Activated T-cell treated with anti-CD3 and anti-CD28 coated beads, Interleukin-2, amount 50 U/mL, for 24 hours (primary cell): ENCODE measurements at regions not wholly inside any gene's neighbourhood (a gene's known extent, or its start where the extent isn't known, plus 50 kb on each side); places are given as distances from the start of the nearest gene placed in this dataset.
"Not testable (repeated sequence)": the region's sequence is repeated elsewhere in the genome, so short reads cannot be mapped to it uniquely, and the experiment has no call there.

Experiments used
- DNase-seq: peaks from one replicate; pipeline ENCODE4 v3.0.0-alpha.2; 2020
- H3K27ac Mint-ChIP-seq: 2 replicates; pipeline ENCODE4 v1.8.0; 2020; ENCODE audit warnings: mild to moderate bottlenecking, mixed read lengths
- H3K27me3 Mint-ChIP-seq: 2 replicates; pipeline ENCODE4 v1.8.0; 2020; ENCODE audit warnings: mixed read lengths
- H3K36me3 Mint-ChIP-seq: 2 replicates; pipeline ENCODE4 v1.8.0; 2020; ENCODE audit warnings: low read depth, mixed read lengths
- H3K4me1 Mint-ChIP-seq: 2 replicates; pipeline ENCODE4 v1.8.0; 2020; ENCODE audit warnings: low read depth, mixed read lengths
- H3K4me3 Mint-ChIP-seq: 2 replicates; pipeline ENCODE4 v1.8.0; 2020; ENCODE audit warnings: mild to moderate bottlenecking, moderate library complexity, mixed read lengths
- H3K9me3 Mint-ChIP-seq: 2 replicates; pipeline ENCODE4 v1.8.0; 2020; ENCODE audit warnings: mixed read lengths

DNA sequence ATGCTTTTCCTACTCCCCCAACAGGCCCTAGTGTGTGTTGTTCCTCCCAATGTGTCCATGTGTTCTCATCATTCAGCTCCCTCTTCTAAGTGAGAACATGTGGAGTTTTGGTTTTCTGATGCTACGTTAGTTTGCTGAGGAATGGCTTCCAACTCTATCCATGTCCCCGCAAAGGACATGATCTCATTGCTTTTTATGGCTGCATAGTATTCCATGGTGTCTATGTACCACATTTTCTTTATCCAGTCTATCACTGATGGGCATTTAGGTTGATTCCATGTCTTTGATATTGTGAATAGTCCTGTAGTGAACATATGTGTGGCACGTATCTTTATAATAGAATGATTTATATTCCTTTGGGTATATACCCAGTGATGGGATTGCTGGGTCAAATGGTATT, 72.5 kb upstream of the CCNY start:
- H3K27ac Mint-ChIP-seq, H3K4me1 Mint-ChIP-seq, H3K4me3 Mint-ChIP-seq, H3K9me3 Mint-ChIP-seq, H3K36me3 Mint-ChIP-seq, H3K27me3 Mint-ChIP-seq, DNase-seq: not testable (repeated sequence)

DNA sequence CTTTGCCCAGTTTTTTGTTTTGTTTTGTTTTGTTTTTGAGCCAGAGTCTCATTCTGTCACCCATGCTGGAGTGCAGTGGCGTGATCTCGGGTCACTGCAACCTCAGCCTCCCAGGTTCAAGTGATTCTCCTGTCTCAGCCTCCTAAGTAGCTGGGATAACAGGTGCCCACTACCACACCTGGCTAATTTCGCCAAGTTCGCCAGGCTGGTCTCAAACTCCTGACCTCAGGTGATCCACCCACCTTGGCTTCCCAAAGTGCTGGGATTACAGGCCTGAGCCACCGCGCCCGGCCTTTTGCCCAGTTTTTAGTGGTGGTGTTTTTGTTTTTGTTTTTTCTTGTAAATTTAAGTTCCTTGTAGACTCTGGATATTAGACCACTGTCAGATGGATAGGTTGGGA, 71.7 kb upstream of the CCNY start:
- not testable (repeated sequence) for H3K36me3 Mint-ChIP-seq, DNase-seq, H3K27me3 Mint-ChIP-seq, H3K27ac Mint-ChIP-seq, H3K9me3 Mint-ChIP-seq, H3K4me1 Mint-ChIP-seq, H3K4me3 Mint-ChIP-seq

DNA sequence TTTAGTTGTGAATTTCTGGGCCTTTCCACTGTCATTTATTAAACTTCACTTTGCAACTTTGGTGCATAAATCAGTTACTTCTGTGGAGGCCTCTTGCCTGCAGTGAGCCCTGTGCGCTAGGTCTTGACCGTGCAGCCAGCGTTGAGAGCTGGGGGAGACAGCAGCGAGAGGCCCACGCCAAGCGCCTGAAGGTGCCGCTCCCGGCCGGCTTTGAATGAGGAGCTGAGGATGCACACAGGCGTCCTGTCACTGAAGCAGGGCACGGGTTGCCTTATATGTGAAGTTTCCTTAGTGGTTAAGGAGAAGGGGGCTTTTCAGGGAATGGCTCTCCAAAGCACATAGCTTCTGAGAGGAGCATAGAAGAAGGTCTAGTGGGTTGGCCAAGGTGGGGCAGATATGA, 70.9 kb upstream of the CCNY start:
- no peaks in the 10 kb centered on the region for H3K27me3 Mint-ChIP-seq
- H3K36me3 Mint-ChIP-seq = no peaks in the 10 kb centered on the region
- peaks cover 8% of the 10 kb centered on the region for H3K4me1 Mint-ChIP-seq
- H3K9me3 Mint-ChIP-seq = no peaks in the 10 kb centered on the region
- DNase-seq = no peak
- no peak overlapping the region for H3K4me3 Mint-ChIP-seq
- H3K27ac Mint-ChIP-seq = no peak overlapping the region

DNA sequence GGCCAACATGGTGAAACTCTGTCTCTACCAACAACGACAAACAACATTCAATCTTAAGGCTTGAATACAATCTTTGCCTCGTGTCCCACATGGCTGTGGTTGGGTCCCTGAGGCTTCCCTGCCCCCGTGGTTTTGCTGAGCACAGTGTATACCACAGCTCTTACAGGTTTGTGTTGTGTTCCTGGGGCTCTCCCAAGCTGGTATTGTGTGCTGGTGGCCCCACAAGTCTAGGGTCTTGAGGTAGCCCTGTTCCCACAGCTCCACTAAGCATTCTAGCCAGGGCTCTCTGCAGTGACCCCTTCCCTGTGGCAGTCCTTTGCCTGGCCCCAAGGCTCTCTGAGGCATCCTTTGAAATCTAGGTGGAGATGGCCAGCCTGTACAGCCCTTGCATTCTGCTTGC, 68.0 kb upstream of the CCNY start:
- Mint-ChIP-seq H3K4me1 (peaks cover 12% of the 10 kb centered on the region), H3K4me3 (no peak overlapping the region), H3K36me3 (no peaks in the 10 kb centered on the region), H3K9me3 (no peaks in the 10 kb centered on the region), H3K27me3 (peaks cover 4% of the 10 kb centered on the region), H3K27ac (no peak overlapping the region)
- no peak for DNase-seq

DNA sequence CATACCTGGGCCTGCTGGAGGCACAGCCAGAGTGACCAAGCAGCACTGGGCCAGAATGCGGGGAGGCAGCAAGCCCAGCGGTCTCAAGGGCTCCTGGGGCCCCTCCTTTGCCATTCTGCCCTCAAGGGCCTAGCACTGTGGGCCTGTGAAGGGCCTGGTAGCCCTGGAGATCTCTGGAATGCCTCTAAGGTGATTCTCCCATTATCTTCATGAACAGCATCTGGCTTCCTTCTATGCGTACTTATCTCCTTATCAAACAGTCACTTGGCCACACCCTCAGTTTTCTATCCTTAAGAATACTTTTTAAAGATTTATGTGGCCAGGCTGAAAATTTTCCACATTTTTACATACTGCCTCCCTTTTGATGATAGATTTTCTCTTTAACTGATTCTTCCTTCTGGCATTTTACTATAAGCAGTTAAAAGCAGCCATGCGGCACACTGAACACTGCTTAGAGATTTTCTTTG, 67.5 kb upstream of the CCNY start:
- Mint-ChIP-seq H3K27me3 (peaks cover 4% of the 10 kb centered on the region), H3K4me3 (no peak overlapping the region), H3K36me3 (no peaks in the 10 kb centered on the region), H3K9me3 (no peaks in the 10 kb centered on the region), H3K27ac (no peak overlapping the region), H3K4me1 (peaks cover 12% of the 10 kb centered on the region)
- DNase-seq = no peak

DNA sequence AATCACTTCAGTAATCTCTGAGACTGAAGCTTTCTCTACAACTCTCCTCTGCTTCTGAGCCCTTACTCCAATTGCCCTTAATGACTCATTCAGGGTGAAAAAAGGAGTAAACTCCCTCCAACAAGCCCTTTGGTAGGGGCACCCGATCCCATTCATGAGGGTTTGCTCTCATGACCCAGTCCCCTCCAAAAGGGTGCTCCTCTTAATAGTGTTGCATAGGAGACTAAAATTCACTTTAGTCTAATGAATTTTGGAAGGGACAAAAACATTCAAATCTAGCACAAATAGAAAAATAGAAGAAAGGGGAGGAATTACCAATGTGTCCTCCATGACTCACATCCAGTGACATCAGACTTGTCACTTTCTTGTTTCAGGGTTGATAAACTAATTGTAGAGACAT, 66.2 kb upstream of the CCNY start:
- H3K4me3 Mint-ChIP-seq = no peak overlapping the region
- peak overlapping the region; percentile 80 for H3K27ac Mint-ChIP-seq
- H3K4me1 Mint-ChIP-seq = peaks cover 12% of the 10 kb centered on the region
- no peak for DNase-seq
- peaks cover 8% of the 10 kb centered on the region for H3K27me3 Mint-ChIP-seq
- no peaks in the 10 kb centered on the region for H3K36me3 Mint-ChIP-seq
- H3K9me3 Mint-ChIP-seq = no peaks in the 10 kb centered on the region

DNA sequence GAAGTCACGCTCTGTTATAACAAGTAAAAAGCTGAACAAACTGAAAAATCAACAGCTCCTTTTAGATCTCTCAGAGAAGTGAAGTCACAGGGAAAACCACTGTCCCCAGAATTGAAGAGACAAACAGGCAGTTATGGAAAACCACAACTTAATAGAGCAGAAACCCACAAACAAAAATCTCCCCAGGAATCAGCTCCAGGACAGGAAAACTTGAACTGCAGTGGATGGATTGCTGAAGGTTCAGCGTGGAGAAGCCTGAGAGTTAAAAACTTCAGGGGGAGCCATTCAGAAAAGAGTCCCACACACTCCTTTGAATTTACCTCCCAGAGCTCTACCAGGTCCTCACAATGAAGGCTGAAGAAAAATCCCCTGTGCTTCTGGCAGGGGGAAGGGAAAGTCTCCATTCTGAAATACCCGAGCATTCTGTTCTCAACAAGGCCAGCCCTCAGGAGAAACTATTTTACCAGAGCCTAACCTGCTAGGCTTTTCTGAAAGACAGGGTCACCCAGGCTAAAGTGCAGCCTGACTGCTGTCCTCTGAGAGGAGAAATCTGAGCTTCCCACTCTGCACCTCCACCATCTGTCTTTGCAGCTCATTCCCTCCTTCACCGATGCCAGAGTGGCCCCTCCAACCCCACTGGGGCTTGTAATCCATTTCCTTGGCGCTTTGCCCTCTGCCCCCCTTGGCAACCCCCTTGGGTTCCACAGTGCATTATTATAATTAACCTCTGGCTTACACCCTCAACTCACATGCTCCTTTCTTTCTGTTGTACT, 65.0 kb upstream of the CCNY start:
- Mint-ChIP-seq H3K4me1 (peaks cover 12% of the 10 kb centered on the region), H3K27ac (no peak overlapping the region), H3K36me3 (no peaks in the 10 kb centered on the region), H3K4me3 (no peak overlapping the region), H3K9me3 (no peaks in the 10 kb centered on the region), H3K27me3 (peaks cover 8% of the 10 kb centered on the region)
- no peak for DNase-seq

DNA sequence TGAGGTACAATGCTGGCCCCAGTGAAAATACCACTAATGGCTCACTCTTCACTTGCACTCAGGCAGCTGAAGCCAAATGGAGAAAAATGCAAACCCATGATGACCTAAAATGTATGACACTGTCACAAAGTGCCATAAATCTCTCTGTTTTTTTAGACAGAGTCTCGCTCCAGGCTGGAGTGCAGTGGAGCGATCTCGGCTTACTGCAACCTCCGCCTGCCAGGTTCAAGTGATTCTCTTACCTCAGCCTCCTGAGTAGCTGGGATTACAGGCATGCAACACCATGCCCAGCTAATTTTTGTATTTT, 64.5 kb upstream of the CCNY start:
- peaks cover 12% of the 10 kb centered on the region for H3K4me1 Mint-ChIP-seq
- not testable (repeated sequence) for H3K27ac Mint-ChIP-seq, H3K36me3 Mint-ChIP-seq, DNase-seq, H3K9me3 Mint-ChIP-seq, H3K4me3 Mint-ChIP-seq, H3K27me3 Mint-ChIP-seq

DNA sequence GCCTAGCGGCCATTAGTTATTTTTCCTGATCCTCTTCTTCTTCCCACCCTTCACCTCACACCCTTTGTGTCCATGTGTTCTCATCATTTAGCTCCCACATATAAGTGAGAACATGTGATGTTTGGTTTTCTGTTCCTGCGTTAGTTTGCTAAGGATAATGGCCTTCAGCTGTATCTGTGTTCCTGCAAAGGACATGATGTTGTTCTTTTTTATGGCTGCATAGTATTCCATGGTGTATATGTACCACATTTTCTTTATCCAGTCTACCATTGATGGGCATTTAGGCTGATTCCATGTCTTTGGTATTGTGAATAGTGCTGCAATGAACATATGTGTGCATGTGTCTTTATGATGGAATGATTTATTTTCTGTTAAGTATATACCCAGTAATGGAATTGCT, 63.9 kb upstream of the CCNY start:
- not testable (repeated sequence) for DNase-seq, H3K36me3 Mint-ChIP-seq, H3K9me3 Mint-ChIP-seq, H3K27me3 Mint-ChIP-seq, H3K4me3 Mint-ChIP-seq, H3K27ac Mint-ChIP-seq
- peaks cover 12% of the 10 kb centered on the region for H3K4me1 Mint-ChIP-seq

DNA sequence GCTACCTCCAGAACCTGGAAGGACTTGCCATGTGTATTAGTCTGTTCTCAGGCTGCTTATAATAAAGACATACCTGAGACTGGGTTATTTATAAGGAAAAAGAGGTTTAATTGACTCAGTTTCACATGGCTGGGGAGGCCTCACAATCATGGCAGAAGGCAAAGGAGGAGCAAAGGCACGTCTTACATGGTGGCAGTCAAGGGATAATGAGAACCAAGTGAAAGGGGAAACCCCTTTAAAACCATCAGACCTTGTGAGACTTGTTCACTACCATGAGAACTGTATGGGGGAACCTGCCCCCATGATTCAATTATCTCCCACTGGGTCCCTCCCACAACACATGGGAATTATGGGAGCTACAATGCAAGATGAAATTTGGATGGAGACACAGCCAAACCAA, 62.3 kb upstream of the CCNY start:
- H3K36me3 Mint-ChIP-seq, H3K9me3 Mint-ChIP-seq, H3K27me3 Mint-ChIP-seq, DNase-seq, H3K4me3 Mint-ChIP-seq, H3K27ac Mint-ChIP-seq: not testable (repeated sequence)
- peaks cover 12% of the 10 kb centered on the region for H3K4me1 Mint-ChIP-seq

DNA sequence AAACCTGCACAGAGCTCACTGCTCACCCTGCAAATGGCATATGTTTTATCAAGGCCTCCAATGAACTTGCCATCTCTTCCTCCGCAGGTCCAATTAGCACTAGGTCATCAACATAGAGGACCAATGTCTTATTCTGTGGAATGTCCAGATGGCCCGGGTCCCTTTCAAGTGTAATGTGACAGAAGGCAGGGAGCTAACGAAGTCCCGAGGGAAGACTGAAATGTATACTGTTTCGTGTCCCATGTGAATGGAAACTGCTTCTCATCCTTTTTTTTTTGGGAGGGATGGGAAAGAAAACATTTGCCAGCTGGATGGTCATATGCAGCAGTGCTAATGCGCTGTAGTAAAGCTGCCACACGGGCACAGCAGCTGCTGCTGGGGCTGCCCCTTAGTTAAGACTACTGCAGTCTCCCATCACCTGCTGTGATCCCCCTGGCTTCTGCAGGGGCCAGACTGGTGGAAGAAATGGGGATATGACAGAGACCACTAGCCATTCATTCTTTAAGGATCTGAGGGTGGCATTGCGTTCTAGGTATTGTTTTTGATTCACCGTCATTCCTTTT, 61.7 kb upstream of the CCNY start:
- no peak overlapping the region for H3K4me3 Mint-ChIP-seq
- peaks cover 8% of the 10 kb centered on the region for H3K27me3 Mint-ChIP-seq
- no peak overlapping the region for H3K27ac Mint-ChIP-seq
- H3K9me3 Mint-ChIP-seq = no peaks in the 10 kb centered on the region
- no peak for DNase-seq
- peaks cover 12% of the 10 kb centered on the region for H3K4me1 Mint-ChIP-seq
- no peaks in the 10 kb centered on the region for H3K36me3 Mint-ChIP-seq

DNA sequence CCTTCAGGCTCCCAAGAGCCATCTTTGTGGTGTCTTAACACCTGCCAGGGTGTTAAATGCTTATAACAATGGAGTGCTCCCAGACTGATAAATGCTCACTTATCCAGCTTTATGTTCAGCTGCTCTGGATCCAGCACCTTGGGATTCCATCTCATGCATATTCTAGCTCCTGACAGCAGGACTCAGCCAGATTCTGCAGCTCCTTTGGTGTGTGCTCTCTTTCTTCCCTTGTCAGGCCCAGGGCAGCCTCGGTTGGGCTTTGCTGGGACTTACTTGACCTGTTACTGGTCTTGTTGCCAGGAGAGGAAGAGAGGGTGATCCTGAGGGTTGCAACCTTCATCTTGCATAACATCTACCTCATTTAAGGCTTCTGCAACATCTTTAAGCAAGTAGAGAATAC, 59.4 kb upstream of the CCNY start:
- H3K27ac Mint-ChIP-seq = no peak overlapping the region
- no peak for DNase-seq
- peaks cover 4% of the 10 kb centered on the region for H3K27me3 Mint-ChIP-seq
- peaks cover 6% of the 10 kb centered on the region for H3K9me3 Mint-ChIP-seq
- no peak overlapping the region for H3K4me3 Mint-ChIP-seq
- peaks cover 2% of the 10 kb centered on the region for H3K4me1 Mint-ChIP-seq
- H3K36me3 Mint-ChIP-seq = no peaks in the 10 kb centered on the region

DNA sequence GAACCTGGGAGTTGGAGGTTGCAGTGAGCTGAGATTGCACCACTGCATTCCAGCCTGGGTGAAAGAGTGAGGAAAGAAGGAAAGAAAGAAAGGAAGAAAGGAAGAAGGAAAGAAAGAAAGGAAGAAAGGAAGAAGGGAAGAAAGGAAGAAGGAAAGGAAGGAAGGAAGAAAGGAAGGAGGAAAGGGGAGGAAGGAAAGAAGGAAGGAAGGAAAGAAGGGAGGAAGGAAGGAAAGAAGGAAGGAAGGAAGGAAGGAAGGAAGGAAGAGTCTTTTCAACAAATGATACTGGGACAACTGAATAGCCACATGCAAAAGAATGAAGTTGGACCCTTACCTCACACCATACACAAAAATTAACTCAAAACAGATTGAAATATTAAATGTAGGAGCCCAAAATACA, 56.1 kb upstream of the CCNY start:
- DNase-seq, H3K9me3 Mint-ChIP-seq, H3K27me3 Mint-ChIP-seq, H3K36me3 Mint-ChIP-seq, H3K27ac Mint-ChIP-seq, H3K4me3 Mint-ChIP-seq, H3K4me1 Mint-ChIP-seq: not testable (repeated sequence)
